PC-9 (cell line): ENCODE measurements at regions not wholly inside any gene's neighbourhood (a gene's known extent, or its start where the extent isn't known, plus 50 kb on each side); places are given as distances from the start of the nearest gene placed in this dataset.
A peak's percentile ranks its signal among the peaks of the same experiment; 100 is the strongest.

Source experiments
- BruUV-seq: library from RNA; stranded (reverse); fragments of 400-500 nt; replicated peaks from 2 replicates; lab custom pipeline; 2021; lab: Mats Ljungman, UMichigan
- CTCF ChIA-PET: fragments of 300-600 bp; sonication (Branson Sonifier 250); formaldehyde crosslinking; loops from one replicate; lab custom pipeline; 2022; ENCODE audit warnings: antibody characterized with exemption; lab: Charles Lee
- POLR2A ChIA-PET: fragments of 300-600 bp; sonication (Branson Sonifier 250); formaldehyde crosslinking; loops from one replicate; lab custom pipeline; 2022; ENCODE audit warnings: antibody characterized with exemption; ENCODE audit not compliant: unreplicated experiment; lab: Charles Lee
- DNase-seq, 2 experiments: peaks; one replicate each; pipeline versions ENCODE4 v3.0.0 to v3.0.0-alpha.2; 2015 to 2022; ENCODE audit warnings: mixed read lengths in 1 of 2
- H2AFZ ChIP-seq: fragments of 200-600 bp; sonication (generic); 2 replicates; pipeline ENCODE4 v1.8.1; 2017; ENCODE audit warnings: antibody characterized with exemption
- H3F3A ChIP-seq: fragments of 200-600 bp; sonication (generic); 2 replicates; pipeline ENCODE4 v1.8.1; 2017; ENCODE audit warnings: antibody characterized with exemption, mild to moderate bottlenecking, low read depth; ENCODE audit not compliant: insufficient read depth
- H3K27ac ChIP-seq: fragments of 200-600 bp; sonication (generic); 2 replicates; pipeline ENCODE4 v1.6.1; 2016; ENCODE audit warnings: mixed run types
- H3K27me3 ChIP-seq: fragments of 200-600 bp; sonication (generic); 2 replicates; pipeline ENCODE4 v1.6.1; 2016; ENCODE audit warnings: low read depth, mixed run types; ENCODE audit not compliant: insufficient read depth
- H3K36me3 ChIP-seq: fragments of 200-600 bp; sonication (generic); 2 replicates; pipeline ENCODE4 v1.6.1; 2016; ENCODE audit warnings: low read depth, mixed run types
- H3K4me1 ChIP-seq: fragments of 200-600 bp; sonication (generic); replicated peaks from 2 replicates; pipeline ENCODE4 v1.6.1; 2016; ENCODE audit warnings: mixed run types; ENCODE audit not compliant: insufficient read depth
- H3K4me2 ChIP-seq: fragments of 200-600 bp; sonication (generic); 2 replicates; pipeline ENCODE4 v1.6.1; 2017; ENCODE audit warnings: mixed run types
- H3K4me3 ChIP-seq: fragments of 200-600 bp; sonication (generic); 2 replicates; pipeline ENCODE4 v1.6.1; 2016; ENCODE audit warnings: mixed run types
- H3K79me2 ChIP-seq: fragments of 200-600 bp; sonication (generic); 2 replicates; pipeline ENCODE4 v1.6.1; 2017; ENCODE audit warnings: low read depth, mixed run types
- H3K9me2 ChIP-seq: fragments of 200-600 bp; sonication (generic); 2 replicates; pipeline ENCODE4 v1.8.1; 2017; ENCODE audit warnings: mild to moderate bottlenecking; ENCODE audit not compliant: insufficient read depth
- H3K9me3 ChIP-seq: fragments of 200-600 bp; sonication (generic); 2 replicates; pipeline ENCODE4 v1.8.1; 2016; ENCODE audit warnings: low read depth; ENCODE audit not compliant: insufficient read depth
- H4K20me1 ChIP-seq: fragments of 200-600 bp; sonication (generic); 2 replicates; pipeline ENCODE4 v1.8.1; 2017; ENCODE audit not compliant: insufficient read depth
- CTCF ChIP-seq: fragments of 200-600 bp; sonication (generic); conservative IDR thresholded peaks from 2 replicates; pipeline ENCODE4 v1.6.1; 2017; ENCODE audit warnings: mixed run types, antibody characterized with exemption, mild to moderate bottlenecking, moderate library complexity
- EZH2 ChIP-seq: fragments of 200-600 bp; sonication (generic); IDR thresholded peaks from 2 replicates; pipeline ENCODE4 v1.8.0; 2017; ENCODE audit warnings: antibody characterized with exemption, low read depth
- intact Hi-C: fragments of 100-400 bp; cut with micrococcal nuclease; formaldehyde crosslinking; loops from one replicate; pipeline ENCODE4 v1.10.0; 2022; ENCODE audit not compliant: unreplicated experiment

GRCh38 chr7:19526639-19527038 lies 182.2 kb downstream of the POLR1F start:
- intact Hi-C loops: no loop called here
- ChIA-PET POLR2A (no interaction called here), CTCF (no interaction called here)
- H2AFZ ChIP-seq: no peak overlapping the region
- no peaks in the 10 kb centered on the region for H4K20me1 ChIP-seq
- H3K79me2 ChIP-seq: no peaks in the 10 kb centered on the region
- H3K36me3 ChIP-seq: no peaks in the 10 kb centered on the region
- H3K4me1 ChIP-seq: 0 out of 2 replicates have a peak, but pooled peaks cover 3% of the 10 kb centered on the region
- no peak overlapping the region for H3K27ac ChIP-seq
- H3K4me2 ChIP-seq: no peak overlapping the region
- no peaks in the 10 kb centered on the region for H3F3A ChIP-seq
- H3K27me3 ChIP-seq: no peaks in the 10 kb centered on the region
- H3K9me3 ChIP-seq: no peaks in the 10 kb centered on the region
- no TSS peak for BruUV-seq
- TF ChIP-seq CTCF: no peak
- no peaks in the 10 kb centered on the region; the same call in 1 of the 2 replicates for H3K9me2 ChIP-seq
- peak in 1 of 2 experiments; percentile 17 for DNase-seq
- no peak overlapping the region for H3K4me3 ChIP-seq

GRCh38 chr7:19522486-19522885 lies 186.4 kb downstream of the POLR1F start:
- POLR2A ChIA-PET: interaction anchor here (0.6 kb wide), 1 partner anchor 854 kb away, joined by 4 read pairs; no protein-coding TSS in a partner anchor

GRCh38 chr7:19520392-19520791 lies 188.4 kb downstream of the POLR1F start:
- Histone ChIP-seq H2AFZ (no peak overlapping the region), H3F3A (no peaks in the 10 kb centered on the region), H3K4me1 (0 out of 2 replicates have a peak, but pooled peaks cover 3% of the 10 kb centered on the region), H3K79me2 (no peaks in the 10 kb centered on the region), H3K9me3 (0 out of 2 replicates have a peak, but pooled peaks cover 5% of the 10 kb centered on the region), H3K27ac (no peak overlapping the region), H3K4me3 (no peak overlapping the region), H3K4me2 (no peak overlapping the region), H3K36me3 (no peaks in the 10 kb centered on the region), H3K9me2 (no peaks in the 10 kb centered on the region), H3K27me3 (no peaks in the 10 kb centered on the region), H4K20me1 (no peaks in the 10 kb centered on the region)
- POLR2A ChIA-PET: no interaction called here
- BruUV-seq: no TSS peak
- CTCF ChIA-PET: no interaction called here
- TF ChIP-seq EZH2 (no peak), CTCF (no peak)
- intact Hi-C loops: no loop called here
- DNase-seq: no peak

More at GRCh38 chr7:19522486-19522885, 186.4 kb downstream of the POLR1F start:
- H3K79me2 ChIP-seq: no peaks in the 10 kb centered on the region
- 0 out of 2 replicates have a peak, but pooled peaks cover 2% of the 10 kb centered on the region for H3K9me3 ChIP-seq
- CTCF ChIA-PET: no interaction called here
- TF ChIP-seq CTCF (no peak), EZH2 (no peak)
- H3K27me3 ChIP-seq: no peaks in the 10 kb centered on the region
- no peaks in the 10 kb centered on the region for H3F3A ChIP-seq
- peak in 1 of 2 experiments; percentile 21 for DNase-seq
- H3K27ac ChIP-seq: no peak overlapping the region
- H4K20me1 ChIP-seq: no peaks in the 10 kb centered on the region
- H3K4me2 ChIP-seq: no peak overlapping the region
- H3K4me1 ChIP-seq: 0 out of 2 replicates have a peak, but pooled peaks cover 3% of the 10 kb centered on the region
- H3K4me3 ChIP-seq: no peak overlapping the region
- no peak overlapping the region for H2AFZ ChIP-seq
- no peaks in the 10 kb centered on the region for H3K36me3 ChIP-seq
- H3K9me2 ChIP-seq: no peaks in the 10 kb centered on the region; the same call in 1 of the 2 replicates
- intact Hi-C loops: no loop called here
- BruUV-seq: no TSS peak
